Cardiac muscle cell (in vitro differentiated cells and primary cell): ENCODE measurements at regions not wholly inside any gene's neighbourhood (a gene's known extent, or its start where the extent isn't known, plus 50 kb on each side); places are given as distances from the start of the nearest gene placed in this dataset.

Source experiments
- DNase-seq, 2 donors: peaks; one replicate each; pipeline versions ENCODE4 v3.0.0 to v3.0.0-alpha.2; 2010 to 2017; ENCODE audit warnings: low read depth in 1 of 2, low spot score in 1 of 2
- H3K27ac ChIP-seq: fragments of 200-600 bp; sonication (generic); 2 replicates; pipeline ENCODE4 v1.5.1; 2016
- H3K27me3 ChIP-seq: fragments of 200-600 bp; sonication (generic); 2 replicates; pipeline ENCODE4 v1.6.0; 2016; ENCODE audit warnings: control low read depth
- H3K36me3 ChIP-seq: fragments of 200-600 bp; sonication (generic); 2 replicates; pipeline ENCODE4 v1.5.1; 2016; ENCODE audit warnings: control low read depth
- H3K4me1 ChIP-seq: fragments of 200-600 bp; sonication (generic); 2 replicates; pipeline ENCODE4 v1.8.1; 2017; ENCODE audit warnings: low read depth, mild to moderate bottlenecking, mixed run types
- H3K4me3 ChIP-seq: fragments of 200-600 bp; sonication (generic); 2 replicates; pipeline ENCODE4 v1.5.1; 2016; ENCODE audit warnings: mild to moderate bottlenecking
- H3K9me3 ChIP-seq: fragments of 200-600 bp; sonication (generic); 2 replicates; pipeline ENCODE4 v1.5.1; 2017; ENCODE audit warnings: low read depth, mild to moderate bottlenecking, control low read depth
- TF ChIP-seq, protein P1 (sequence below): IDR thresholded peaks from 2 replicates; pipeline ENCODE4 v1.5.1; 2012; ENCODE audit warnings: low read depth, mild to moderate bottlenecking, low read length

DNA sequence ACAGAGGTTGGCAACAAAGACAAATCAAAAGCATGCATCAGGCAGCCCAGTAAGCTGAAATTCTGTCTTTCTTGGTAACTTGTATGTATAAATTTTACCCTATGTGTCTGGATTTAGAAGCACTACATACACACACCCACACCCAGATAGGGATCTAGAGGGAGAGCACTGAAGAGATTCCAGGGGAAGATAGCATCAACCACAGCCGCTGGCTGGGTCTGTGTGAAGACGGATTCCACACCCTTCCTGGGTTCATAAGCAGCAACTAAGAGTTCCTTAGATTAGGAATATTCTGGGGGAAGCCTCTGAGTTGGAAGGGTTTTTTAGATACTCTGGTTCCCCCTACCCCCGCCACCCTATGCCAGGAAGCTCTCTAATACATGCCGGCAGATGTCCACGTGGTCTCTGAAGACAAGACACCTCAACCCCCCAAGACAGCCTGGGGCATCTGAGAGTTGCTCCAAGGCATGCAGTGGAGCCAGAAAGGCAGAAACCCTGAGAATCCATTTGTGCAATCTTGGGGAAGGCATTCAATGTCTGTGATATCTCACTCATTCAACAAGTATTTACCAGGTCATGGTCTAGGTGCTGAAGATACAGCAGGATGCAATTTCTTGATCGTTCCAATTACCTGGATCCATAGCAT is 86.4 kb downstream of the NOG start:
- H3K27ac ChIP-seq = no peak overlapping the region
- DNase-seq = no peak
- TF ChIP-seq, protein P1, sequence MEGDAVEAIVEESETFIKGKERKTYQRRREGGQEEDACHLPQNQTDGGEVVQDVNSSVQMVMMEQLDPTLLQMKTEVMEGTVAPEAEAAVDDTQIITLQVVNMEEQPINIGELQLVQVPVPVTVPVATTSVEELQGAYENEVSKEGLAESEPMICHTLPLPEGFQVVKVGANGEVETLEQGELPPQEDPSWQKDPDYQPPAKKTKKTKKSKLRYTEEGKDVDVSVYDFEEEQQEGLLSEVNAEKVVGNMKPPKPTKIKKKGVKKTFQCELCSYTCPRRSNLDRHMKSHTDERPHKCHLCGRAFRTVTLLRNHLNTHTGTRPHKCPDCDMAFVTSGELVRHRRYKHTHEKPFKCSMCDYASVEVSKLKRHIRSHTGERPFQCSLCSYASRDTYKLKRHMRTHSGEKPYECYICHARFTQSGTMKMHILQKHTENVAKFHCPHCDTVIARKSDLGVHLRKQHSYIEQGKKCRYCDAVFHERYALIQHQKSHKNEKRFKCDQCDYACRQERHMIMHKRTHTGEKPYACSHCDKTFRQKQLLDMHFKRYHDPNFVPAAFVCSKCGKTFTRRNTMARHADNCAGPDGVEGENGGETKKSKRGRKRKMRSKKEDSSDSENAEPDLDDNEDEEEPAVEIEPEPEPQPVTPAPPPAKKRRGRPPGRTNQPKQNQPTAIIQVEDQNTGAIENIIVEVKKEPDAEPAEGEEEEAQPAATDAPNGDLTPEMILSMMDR = no peak
- no peaks in the 10 kb centered on the region for H3K36me3 ChIP-seq
- no peak overlapping the region for H3K4me3 ChIP-seq
- H3K9me3 ChIP-seq = no peaks in the 10 kb centered on the region
- H3K27me3 ChIP-seq = peaks cover 36% of the 10 kb centered on the region
- H3K4me1 ChIP-seq = no peaks in the 10 kb centered on the region

DNA sequence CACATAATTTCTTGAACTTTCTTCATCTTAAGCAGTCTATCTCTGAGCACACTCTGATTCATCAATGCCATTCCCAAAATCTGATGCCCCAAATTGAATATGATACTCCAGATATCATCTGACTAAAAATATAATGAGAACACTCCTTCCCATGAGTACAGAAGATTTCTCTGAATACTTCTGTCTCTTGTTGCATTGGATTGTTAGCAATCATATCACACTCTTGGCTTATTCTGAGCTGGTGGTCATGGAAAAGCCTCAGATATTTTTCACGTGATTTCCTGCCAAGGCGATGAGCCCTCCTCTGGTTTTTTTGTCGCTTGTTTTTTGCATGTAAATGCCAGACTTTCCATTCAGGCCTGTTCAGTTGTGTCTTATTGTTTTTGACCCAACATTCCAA is 87.2 kb downstream of the NOG start:
- TF ChIP-seq, protein P1 = no peak
- H3K4me1 ChIP-seq = no peaks in the 10 kb centered on the region
- H3K27ac ChIP-seq = no peak overlapping the region
- H3K9me3 ChIP-seq = no peaks in the 10 kb centered on the region
- H3K36me3 ChIP-seq = no peaks in the 10 kb centered on the region
- DNase-seq = no peak
- peaks cover 28% of the 10 kb centered on the region for H3K27me3 ChIP-seq
- H3K4me3 ChIP-seq = no peak overlapping the region

DNA sequence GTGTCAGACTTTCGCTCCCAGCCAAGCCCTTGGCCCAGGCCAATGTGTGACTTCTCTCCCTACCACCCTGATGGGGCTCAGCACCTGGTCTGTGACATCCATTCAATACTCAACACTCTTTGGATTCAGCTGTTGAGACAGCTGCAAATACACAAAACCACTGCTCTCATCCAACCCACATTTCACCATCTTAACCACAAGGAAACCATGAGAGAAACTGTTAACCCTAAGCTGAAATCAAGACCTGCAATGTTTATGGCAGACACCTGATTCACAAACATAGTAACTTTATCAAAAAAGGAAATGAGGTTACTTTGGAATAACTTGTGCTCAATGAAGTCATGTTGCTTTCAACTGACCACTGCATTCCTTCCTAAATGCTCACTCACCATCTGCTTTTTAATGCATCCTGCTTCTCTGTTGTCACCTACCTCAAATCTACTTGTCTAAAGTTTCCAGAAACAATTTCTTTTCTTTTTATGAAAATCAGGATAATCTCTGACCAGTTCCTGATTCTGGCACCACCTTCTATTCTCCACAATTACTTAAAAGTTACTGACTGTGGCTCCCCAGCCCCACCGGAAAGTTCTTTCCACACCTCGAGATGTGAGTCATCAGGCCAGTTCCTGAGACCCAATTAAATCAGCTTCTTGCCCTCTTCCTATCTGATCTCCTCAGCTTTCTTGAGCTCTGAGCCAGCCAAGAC is 88.2 kb downstream of the NOG start:
- Histone ChIP-seq H3K27ac (no peak overlapping the region), H3K9me3 (no peaks in the 10 kb centered on the region), H3K27me3 (peaks cover 18% of the 10 kb centered on the region), H3K4me1 (no peaks in the 10 kb centered on the region), H3K36me3 (no peaks in the 10 kb centered on the region), H3K4me3 (no peak overlapping the region)
- TF ChIP-seq, protein P1 = no peak
- peak in 1 of 2 donors; percentile 73 for DNase-seq

DNA sequence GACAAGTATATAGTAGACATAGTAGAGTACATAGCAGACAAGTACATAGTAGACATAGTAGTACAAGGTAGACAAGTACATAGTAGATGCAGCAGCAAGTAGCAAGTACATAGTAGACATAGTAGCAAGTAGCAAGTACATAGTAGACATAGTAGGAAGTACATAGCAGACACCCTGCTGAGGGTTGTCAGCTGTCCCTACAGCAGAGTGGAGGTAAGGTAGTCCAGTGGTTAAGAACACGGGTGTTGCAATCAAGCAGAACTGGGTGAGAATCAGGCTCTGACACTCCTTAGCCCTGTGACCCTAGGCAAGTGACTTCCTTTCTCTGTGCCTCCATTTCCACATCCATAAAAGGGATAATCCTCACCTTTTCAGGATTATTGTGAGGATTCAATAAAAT is 94.7 kb downstream of the NOG start:
- no peaks in the 10 kb centered on the region for H3K4me1 ChIP-seq
- H3K9me3 ChIP-seq = no peaks in the 10 kb centered on the region
- TF ChIP-seq, protein P1 = no peak
- H3K4me3 ChIP-seq = no peak overlapping the region
- no peaks in the 10 kb centered on the region for H3K27me3 ChIP-seq
- no peak overlapping the region for H3K27ac ChIP-seq
- DNase-seq = no peak
- H3K36me3 ChIP-seq = no peaks in the 10 kb centered on the region

DNA sequence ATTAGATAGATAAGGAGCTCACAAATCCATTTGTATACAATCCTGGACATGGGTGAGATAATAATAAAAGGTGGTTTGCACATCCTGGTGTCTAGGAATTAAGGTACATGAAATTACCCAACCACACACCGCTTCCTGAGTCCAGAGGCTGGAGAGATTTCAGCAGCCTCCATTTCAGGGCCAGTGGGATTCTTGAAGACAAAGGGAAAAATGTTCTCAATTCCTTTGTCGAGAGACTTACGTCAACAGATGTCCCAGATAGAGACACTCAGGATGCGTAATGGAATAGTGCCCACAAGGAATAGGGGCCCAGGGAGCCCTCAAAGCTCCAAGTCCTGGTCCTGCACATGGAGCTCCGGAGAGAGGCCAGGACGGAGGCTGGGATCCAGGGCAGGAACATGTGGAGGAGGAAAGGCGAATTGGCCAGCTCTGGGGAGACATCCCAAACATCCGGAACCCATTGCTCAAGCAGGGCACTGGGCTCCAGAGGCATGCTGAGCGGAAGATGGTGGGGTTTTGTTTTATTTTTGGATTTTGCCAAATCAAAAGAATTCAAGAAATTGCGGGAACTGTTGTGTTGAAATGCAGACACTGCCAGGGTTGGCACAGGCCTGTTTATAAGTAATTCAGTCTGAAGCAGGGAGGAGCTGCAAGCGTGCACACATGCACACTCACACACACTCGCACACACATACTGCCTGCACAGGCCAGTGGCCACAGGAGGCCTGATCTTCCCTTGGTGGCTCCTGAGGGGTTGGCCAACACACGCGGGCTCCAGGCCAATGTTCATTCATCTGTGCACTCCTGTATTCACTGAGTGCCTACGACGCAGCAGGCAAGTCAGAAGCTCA is 97.2 kb downstream of the NOG start:
- H3K4me3 ChIP-seq = no peak overlapping the region
- H3K27ac ChIP-seq = no peak overlapping the region
- TF ChIP-seq, protein P1 = no peak
- no peaks in the 10 kb centered on the region for H3K27me3 ChIP-seq
- H3K4me1 ChIP-seq = no peaks in the 10 kb centered on the region
- no peaks in the 10 kb centered on the region for H3K9me3 ChIP-seq
- DNase-seq = no peak
- no peaks in the 10 kb centered on the region for H3K36me3 ChIP-seq
